ENCODE measurements at regions not wholly inside any gene's neighbourhood (a gene's known extent, or its start where the extent isn't known, plus 50 kb on each side); places are given as distances from the start of the nearest gene placed in this dataset.
"Not testable (repeated sequence)": the region's sequence is repeated elsewhere in the genome, so short reads cannot be mapped to it uniquely, and the experiment has no call there.

DNA sequence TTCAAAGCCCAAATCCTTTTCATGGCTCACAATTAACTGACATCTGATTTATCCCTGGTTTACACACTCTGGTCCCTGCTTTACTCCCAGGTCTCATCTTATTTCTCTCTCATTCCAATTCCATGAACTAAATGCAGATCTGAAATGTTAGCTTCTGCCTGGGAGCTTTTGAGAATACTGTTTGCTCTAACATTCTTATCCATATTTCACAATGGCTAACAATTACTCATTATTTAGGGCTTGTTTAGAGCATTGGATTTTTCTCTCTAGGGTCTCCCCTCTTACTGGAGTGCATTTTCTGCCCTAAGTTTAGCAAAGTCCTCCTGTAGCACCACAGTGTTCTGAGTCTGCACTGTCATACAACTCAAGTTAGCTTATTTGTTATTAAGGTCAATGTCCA lies 121.5 kb upstream of the HCRTR2 start:
- no peaks in the 10 kb centered on the region for H3K9me3 ChIP-seq
- H3K27me3 ChIP-seq = no peaks in the 10 kb centered on the region
- H3K36me3 ChIP-seq = no peaks in the 10 kb centered on the region
- no peaks in the 10 kb centered on the region for H3K4me1 ChIP-seq
- intact Hi-C loops (cut with DNase I; ENCODE audit: low total_unique reads) = no loop called here
- no peak for TF ChIP-seq POLR2AphosphoS5 (IDR thresholded peaks at IDR 0.05)
- DNase-seq = no peak
- H3K27ac ChIP-seq = no peak overlapping the region
- H3K4me3 ChIP-seq = no peak overlapping the region

DNA sequence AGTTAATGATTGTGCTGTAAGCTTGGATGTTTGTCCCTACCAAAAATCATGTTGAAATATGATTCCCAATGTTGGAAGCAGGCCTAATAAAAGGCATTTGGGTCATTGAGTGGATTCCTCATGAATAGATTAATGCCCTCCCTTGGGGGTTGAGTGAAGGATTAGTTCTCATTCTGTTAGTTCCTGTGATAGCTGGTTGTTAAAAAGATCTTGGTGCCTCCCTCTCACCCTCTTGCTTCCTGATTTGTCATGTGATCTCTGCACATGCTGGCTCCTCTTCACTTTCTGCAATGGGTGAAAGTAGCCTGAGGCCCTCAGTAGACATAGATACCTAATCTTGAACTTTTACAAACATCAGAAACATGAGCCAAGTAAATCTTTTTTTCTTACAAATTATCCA lies 115.6 kb upstream of the HCRTR2 start:
- Histone ChIP-seq H3K4me3 (no peak overlapping the region), H3K9me3 (peaks cover 0 to 17% (median 5%) of the 10 kb centered on the region in 4 donors), H3K36me3 (no peaks in the 10 kb centered on the region), H3K27ac (no peak overlapping the region), H3K4me1 (no peaks in the 10 kb centered on the region), H3K27me3 (no peaks in the 10 kb centered on the region)
- TF ChIP-seq, protein P1, sequence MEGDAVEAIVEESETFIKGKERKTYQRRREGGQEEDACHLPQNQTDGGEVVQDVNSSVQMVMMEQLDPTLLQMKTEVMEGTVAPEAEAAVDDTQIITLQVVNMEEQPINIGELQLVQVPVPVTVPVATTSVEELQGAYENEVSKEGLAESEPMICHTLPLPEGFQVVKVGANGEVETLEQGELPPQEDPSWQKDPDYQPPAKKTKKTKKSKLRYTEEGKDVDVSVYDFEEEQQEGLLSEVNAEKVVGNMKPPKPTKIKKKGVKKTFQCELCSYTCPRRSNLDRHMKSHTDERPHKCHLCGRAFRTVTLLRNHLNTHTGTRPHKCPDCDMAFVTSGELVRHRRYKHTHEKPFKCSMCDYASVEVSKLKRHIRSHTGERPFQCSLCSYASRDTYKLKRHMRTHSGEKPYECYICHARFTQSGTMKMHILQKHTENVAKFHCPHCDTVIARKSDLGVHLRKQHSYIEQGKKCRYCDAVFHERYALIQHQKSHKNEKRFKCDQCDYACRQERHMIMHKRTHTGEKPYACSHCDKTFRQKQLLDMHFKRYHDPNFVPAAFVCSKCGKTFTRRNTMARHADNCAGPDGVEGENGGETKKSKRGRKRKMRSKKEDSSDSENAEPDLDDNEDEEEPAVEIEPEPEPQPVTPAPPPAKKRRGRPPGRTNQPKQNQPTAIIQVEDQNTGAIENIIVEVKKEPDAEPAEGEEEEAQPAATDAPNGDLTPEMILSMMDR (IDR thresholded peaks at IDR 0.05) = no peak
- TF ChIP-seq POLR2AphosphoS5 (IDR thresholded peaks at IDR 0.05) (no peak), EP300 (IDR thresholded peaks at IDR 0.05) (no peak), POLR2A (IDR thresholded peaks at IDR 0.05) (no peak)
- intact Hi-C loops (cut with DNase I; ENCODE audit: low total_unique reads) = no loop called here
- no peak for DNase-seq

DNA sequence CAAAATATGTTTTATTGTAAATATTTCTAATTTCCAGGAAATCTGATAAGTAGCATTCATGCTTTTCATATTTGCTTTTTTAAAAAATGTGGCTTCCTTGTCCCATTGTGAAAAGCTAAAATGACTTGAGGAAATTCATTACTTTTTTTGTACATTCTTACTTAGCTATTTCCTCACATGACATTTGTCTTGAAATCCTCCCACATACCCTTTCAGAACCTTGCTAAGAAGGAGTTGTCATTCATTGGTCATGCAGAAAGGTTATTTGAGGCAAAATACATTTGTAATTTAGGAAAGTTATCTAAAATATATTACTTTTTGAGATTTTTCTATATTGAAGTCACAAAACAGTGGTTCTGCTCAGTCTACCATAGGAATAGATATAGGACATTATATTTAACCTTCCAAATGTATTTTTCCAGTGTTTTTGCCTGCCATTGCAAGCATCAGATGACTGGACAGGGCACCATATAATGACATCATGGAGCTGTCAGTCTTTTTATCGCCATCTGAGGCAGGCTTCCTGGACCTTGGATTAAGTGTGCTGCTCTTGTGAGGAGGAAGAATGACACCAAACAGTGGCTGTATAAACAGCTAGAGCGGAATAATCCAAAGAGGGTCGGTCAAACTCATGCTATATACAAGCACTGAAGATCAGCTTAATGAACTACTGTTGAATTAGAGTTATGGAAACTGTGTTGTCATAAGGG lies 109.4 kb upstream of the HCRTR2 start:
- no peak overlapping the region for H3K27ac ChIP-seq
- no peak for DNase-seq
- intact Hi-C loops (cut with DNase I; ENCODE audit: low total_unique reads) = no loop called here
- no peaks in the 10 kb centered on the region for H3K27me3 ChIP-seq
- H3K4me1 ChIP-seq = no peaks in the 10 kb centered on the region
- H3K9me3 ChIP-seq = peaks cover 0 to 13% (median 5%) of the 10 kb centered on the region in 4 donors
- no peaks in the 10 kb centered on the region for H3K36me3 ChIP-seq
- H3K4me3 ChIP-seq = no peak overlapping the region
- 56 to 87% (median 76%) methylated on average over 3 of the region's 3 CpGs for WGBS, 5 donors
- TF ChIP-seq EP300 (IDR thresholded peaks at IDR 0.05) = no peak
- TF ChIP-seq POLR2A (IDR thresholded peaks at IDR 0.05) = no peak
- TF ChIP-seq, protein P1 (IDR thresholded peaks at IDR 0.05) = no peak
- TF ChIP-seq POLR2AphosphoS5 (IDR thresholded peaks at IDR 0.05) = no peak

DNA sequence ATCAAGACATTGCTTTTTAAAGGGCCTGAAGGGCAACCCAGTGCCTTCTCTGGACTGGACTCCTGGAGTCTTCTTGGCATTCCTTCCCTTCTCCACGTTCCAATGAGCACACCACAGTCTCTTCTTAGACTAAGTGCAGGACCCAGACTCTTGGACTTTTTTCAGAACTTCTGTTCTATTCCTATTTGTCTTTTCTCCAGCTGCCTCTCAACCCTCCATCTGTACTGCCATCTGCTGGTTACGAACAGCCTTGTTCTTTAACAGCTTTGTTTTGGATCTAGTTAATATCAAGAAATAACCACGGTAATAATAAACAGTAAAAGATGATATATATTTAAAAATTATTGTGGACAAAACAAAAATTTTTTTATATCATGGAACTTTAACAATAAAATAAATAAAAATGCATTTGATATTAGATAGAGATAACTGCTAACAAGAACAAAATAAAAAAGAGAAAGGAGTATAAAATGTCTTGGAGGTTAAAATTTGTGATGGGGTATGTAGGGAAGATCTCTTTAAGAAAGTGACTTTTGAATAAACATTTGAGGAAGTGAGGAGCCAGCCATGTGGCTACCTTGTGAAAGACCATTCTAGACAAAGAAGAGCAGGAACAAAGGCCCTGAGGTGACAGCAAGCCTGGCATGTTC lies 105.1 kb upstream of the HCRTR2 start:
- no peaks in the 10 kb centered on the region for H3K4me1 ChIP-seq
- intact Hi-C loops (cut with DNase I; ENCODE audit: low total_unique reads) = no loop called here
- H3K27ac ChIP-seq = no peak overlapping the region
- H3K27me3 ChIP-seq = no peaks in the 10 kb centered on the region
- DNase-seq = peak; percentile 32 to 77
- TF ChIP-seq POLR2AphosphoS5 (IDR thresholded peaks at IDR 0.05) = no peak
- TF ChIP-seq, protein P1 (IDR thresholded peaks at IDR 0.05) = peak in 5 of 7 experiments; percentile 11 to 58 (median 42)
- no peak for TF ChIP-seq EP300 (IDR thresholded peaks at IDR 0.05)
- H3K9me3 ChIP-seq = no peaks in the 10 kb centered on the region
- WGBS, 5 donors = 9 to 18% (median 11%) methylated on average over 3 of the region's 3 CpGs
- H3K36me3 ChIP-seq = no peaks in the 10 kb centered on the region
- H3K4me3 ChIP-seq = no peak overlapping the region

DNA sequence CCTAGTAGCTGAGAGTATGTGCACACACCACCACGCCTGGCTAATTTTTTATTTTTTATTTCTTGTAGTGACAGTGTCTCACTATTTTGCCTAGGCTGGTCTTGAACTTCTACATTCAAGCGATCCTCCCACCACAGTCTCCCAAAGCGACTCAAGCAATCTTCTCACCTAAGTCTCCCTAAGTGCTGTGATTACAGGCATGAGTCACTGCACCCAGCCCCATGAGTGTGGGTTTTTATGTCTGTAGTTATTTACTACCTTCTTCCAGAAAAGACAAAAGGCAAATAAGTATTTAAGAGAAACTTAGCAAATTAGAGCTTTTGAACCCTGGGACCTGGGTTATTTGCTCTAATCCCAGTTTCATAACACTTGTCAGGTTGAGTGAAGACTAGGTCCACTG lies 92.3 kb upstream of the HCRTR2 start:
- H3K27ac ChIP-seq = no peak overlapping the region
- 76 to 85% (median 80%) methylated on average over 3 of the region's 3 CpGs for WGBS, 5 donors
- no peak overlapping the region for H3K4me3 ChIP-seq
- TF ChIP-seq EP300 (IDR thresholded peaks at IDR 0.05) (no peak), POLR2A (IDR thresholded peaks at IDR 0.05) (no peak), POLR2AphosphoS5 (IDR thresholded peaks at IDR 0.05) (no peak)
- no peaks in the 10 kb centered on the region for H3K27me3 ChIP-seq
- no peaks in the 10 kb centered on the region for H3K36me3 ChIP-seq
- H3K9me3 ChIP-seq = peaks cover 0 to 6% (median 0%) of the 10 kb centered on the region in 4 donors
- no peak for DNase-seq
- H3K4me1 ChIP-seq = no peaks in the 10 kb centered on the region
- intact Hi-C loops (cut with DNase I; ENCODE audit: low total_unique reads) = no loop called here

DNA sequence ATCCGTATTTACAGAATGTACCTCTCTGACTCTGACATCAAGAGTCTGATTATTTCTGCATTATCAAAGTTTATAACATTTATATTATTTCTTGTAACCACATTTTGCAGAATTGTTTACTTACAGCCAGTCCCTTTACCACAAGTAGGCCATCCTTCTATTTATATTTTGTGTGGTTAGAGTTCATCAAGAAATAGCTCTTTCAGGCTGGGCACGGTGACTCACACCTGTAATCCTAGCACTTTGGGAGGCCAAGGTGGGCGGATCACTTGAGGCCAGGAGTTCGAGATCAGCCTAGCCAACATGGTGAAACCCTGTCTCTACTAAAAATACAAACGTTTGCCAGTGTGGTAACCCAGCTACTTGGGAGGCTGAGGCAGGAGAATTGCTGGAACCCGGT lies 86.3 kb upstream of the HCRTR2 start:
- intact Hi-C loops (cut with DNase I; ENCODE audit: low total_unique reads); H3K4me1 ChIP-seq; H3K9me3 ChIP-seq; H3K36me3 ChIP-seq; H3K27ac ChIP-seq; H3K4me3 ChIP-seq; DNase-seq; H3K27me3 ChIP-seq: not testable (repeated sequence)
- WGBS, 5 donors = 61 to 78% (median 64%) methylated on average over 6 of the region's 6 CpGs
